Epithelial cell of proximal tubule (primary cell): ENCODE measurements at regions not wholly inside any gene's neighbourhood (a gene's known extent, or its start where the extent isn't known, plus 50 kb on each side); places are given as distances from the start of the nearest gene placed in this dataset.

Experiments used
- DNase-seq: peaks from one replicate; pipeline ENCODE4 v3.0.0-alpha.2; 2011; ENCODE audit warnings: low read depth
- H3K4me3 ChIP-seq: 2 replicates; pipeline ENCODE4 v1.5.1; 2011; ENCODE audit warnings: low read depth, mild to moderate bottlenecking, low read length
- CTCF ChIP-seq: conservative IDR thresholded peaks from 2 replicates; pipeline ENCODE4 v1.5.1; 2012; ENCODE audit warnings: low read depth, mild to moderate bottlenecking, low read length

GRCh38 chr11:122234780-122235179 lies 118.8 kb upstream of the BLID start:
- H3K4me3 ChIP-seq: no peak overlapping the region
- no peak for DNase-seq
- no peak for TF ChIP-seq CTCF

DNA sequence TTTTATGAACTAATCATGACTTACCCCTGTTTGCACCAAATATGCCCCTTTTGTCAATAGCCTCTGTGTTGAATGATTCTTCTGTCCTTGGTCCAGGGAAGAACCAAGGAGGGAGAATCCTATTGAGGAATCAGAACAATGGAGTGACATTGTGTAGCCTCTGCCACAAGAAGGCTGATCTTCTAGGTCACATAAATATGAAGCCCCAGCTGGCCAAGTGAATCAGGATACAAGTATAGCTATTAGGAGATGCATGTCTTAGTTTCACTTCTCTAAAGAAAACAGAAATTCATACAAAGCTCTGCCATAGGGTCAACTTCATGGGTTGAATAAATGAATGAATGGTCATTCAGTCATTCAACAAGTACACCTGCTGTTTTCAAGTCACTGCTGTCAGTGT lies 118.2 kb upstream of the BLID start:
- TF ChIP-seq CTCF: no peak

DNA sequence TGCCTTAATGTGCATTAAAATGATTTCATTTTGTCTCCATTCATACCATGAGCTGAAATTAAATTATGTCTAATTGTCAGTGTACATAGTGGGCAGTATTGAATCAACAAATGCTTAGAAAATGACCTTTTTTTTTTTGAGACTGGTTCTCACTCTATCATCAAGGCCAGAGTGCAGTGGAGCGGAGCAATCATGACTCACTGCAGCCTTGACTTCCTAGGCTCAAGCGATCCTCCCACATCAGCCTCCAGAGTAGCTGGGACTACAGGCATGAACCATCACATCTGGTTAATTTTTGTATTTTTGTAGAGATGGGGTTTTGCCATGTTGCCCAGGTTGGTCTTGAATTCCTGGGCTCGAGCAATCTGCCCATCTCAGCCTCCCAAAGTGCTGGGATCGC lies 117.0 kb upstream of the BLID start:
- no peak for DNase-seq
- no peak overlapping the region for H3K4me3 ChIP-seq
- TF ChIP-seq CTCF: no peak

More for the DNA sequence above, 118.2 kb upstream of the BLID start:
- no peak overlapping the region for H3K4me3 ChIP-seq
- DNase-seq: no peak

DNA sequence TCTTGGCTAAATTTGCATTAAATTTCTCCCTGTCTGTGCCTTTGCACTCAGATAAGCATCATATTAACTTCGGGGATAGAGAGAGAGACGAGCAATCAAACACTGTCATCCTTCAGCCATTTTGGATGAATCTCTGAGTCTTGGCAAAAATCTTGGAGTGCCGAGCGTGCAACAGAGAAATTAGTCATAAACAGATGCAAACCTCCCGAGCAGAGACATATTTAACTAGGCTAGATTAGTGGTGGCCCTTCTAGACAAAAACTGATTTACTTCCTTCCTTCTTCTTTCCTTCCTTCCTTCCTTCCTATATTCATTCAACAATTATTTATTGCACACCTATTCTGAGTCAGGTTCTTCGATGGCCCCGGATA lies 114.4 kb upstream of the BLID start:
- no peak for TF ChIP-seq CTCF
- H3K4me3 ChIP-seq: no peak overlapping the region
- no peak for DNase-seq

- no peak overlapping the region for H3K4me3 ChIP-seq
- no peak for TF ChIP-seq CTCF
- DNase-seq: no peak
These were observed 113.7 kb upstream of the BLID start for GRCh38 chr11:122229481-122230384.

DNA sequence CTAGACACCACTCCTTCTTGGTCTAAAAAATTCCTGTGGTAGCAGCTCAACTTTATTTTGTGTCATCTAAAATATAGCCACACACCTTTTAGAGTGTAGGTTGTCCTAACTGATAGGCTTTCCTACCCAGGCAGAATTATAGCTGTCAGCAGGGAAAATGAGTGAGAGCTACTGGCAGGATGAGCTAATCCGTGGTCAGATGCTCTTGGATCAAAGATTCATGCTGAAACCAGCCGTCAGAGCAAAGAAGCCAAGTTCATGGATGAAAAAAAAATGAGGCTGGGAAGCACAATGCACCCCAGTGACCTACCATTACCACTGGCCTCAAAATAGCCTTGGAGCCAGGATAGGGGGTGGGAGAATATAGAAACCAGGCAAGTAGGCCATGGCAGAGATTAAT lies 113.1 kb upstream of the BLID start:
- DNase-seq: no peak
- TF ChIP-seq CTCF: no peak
- H3K4me3 ChIP-seq: no peak overlapping the region
